LHCN-M2 (cell line): ENCODE measurements at regions not wholly inside any gene's neighbourhood (a gene's known extent, or its start where the extent isn't known, plus 50 kb on each side); places are given as distances from the start of the nearest gene placed in this dataset.
"Not testable (repeated sequence)": the region's sequence is repeated elsewhere in the genome, so short reads cannot be mapped to it uniquely, and the experiment has no call there.

Experiments used
- DNase-seq: peaks from one replicate; pipeline ENCODE4 v3.0.0-alpha.2; 2012; ENCODE audit warnings: low read depth

DNA sequence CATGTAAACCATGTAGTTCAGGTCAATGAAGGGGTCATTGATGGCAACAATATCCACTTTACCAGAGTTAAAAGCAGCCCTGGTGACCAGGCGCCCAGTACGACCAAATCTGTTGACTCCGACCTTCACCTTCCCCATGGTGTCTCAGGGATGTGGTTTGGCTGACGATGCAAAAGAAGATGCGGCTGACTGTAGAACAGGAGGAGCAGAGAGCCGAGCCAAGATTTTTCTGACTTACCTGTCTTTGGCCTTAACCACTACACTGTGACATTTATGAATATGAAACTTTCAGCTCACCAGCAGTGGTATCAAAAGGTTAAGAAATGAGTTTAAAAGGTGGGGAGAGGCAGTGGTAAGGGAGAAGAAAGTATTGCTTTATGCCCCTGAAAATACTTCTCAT, 309.8 kb downstream of the BCOR start:
- DNase-seq = no peak

GRCh38 chrX:39788521-39788920, 309.2 kb downstream of the BCOR start:
- no peak for DNase-seq

GRCh38 chrX:39791691-39792090, 306.1 kb downstream of the BCOR start:
- no peak for DNase-seq

- no peak for DNase-seq
Observed at GRCh38 chrX:39795605-39796004, 302.2 kb downstream of the BCOR start.

GRCh38 chrX:39796856-39797255, 300.9 kb downstream of the BCOR start:
- peak; percentile 43 for DNase-seq

DNA sequence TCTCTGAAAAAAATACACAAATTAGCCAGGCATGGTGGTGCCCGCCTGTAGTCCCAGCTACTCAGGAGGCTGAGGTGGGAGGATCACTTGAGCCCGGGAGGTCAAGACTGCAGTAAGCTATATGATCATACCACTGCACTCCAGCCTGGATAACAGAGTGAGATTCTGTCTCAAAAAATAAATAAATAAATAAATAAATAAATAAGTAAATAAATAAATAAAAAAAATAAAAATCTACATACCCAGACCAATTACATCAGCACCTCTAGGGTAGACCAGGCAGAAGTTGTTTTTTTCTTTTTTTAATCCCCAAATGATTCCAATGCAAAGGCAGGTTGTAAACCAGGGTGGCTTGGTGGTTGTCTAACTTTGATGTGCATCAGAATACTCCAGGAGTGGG, 299.3 kb downstream of the BCOR start:
- not testable (repeated sequence) for DNase-seq

DNA sequence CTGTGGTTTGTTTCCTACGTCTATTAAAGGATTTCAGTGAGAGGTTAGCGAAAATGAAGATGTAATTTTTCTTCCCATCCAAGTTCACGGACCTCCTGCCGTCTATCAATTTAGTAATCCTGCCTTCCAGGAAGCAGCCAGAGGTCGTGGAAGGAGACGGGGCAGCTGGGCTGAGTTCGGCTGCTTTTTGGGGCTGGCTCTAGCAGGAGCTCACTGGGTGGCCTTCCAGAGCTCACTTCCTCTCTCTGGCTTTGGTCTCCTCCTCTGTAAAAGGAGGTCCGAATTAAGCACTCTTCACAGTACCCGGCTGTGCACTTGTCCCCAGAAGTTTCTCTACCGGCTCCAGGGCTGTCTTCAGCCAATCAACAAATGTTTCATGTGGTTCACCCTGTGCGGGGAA, 295.4 kb downstream of the BCOR start:
- DNase-seq = no peak

DNA sequence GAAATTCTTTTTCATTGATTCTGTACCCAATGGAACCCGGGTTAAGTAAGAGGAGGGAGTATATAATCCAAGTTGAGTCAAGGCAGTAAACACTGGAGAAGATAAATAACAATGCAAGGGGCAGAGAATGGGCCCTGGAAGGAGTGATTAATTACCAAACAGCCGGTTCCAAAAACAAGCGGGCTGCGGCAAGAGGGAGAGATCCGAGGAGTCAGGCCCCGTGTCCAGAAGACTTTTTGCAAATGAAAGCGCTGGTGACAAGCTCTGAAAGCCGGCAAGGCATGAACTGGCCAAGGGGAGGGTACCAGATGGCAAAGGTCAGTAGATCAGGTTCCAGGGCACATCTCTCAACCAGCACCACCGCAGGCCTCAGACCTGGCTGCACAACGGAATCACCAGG, 294.9 kb downstream of the BCOR start:
- no peak for DNase-seq

GRCh38 chrX:39805022-39805421, 292.7 kb downstream of the BCOR start:
- DNase-seq = no peak

GRCh38 chrX:39805825-39806224, 291.9 kb downstream of the BCOR start:
- no peak for DNase-seq

- peak; percentile 69 for DNase-seq
Observed at GRCh38 chrX:39808471-39808917, 289.3 kb downstream of the BCOR start.

GRCh38 chrX:39809331-39809730, 288.4 kb downstream of the BCOR start:
- DNase-seq = peak; percentile 81

DNA sequence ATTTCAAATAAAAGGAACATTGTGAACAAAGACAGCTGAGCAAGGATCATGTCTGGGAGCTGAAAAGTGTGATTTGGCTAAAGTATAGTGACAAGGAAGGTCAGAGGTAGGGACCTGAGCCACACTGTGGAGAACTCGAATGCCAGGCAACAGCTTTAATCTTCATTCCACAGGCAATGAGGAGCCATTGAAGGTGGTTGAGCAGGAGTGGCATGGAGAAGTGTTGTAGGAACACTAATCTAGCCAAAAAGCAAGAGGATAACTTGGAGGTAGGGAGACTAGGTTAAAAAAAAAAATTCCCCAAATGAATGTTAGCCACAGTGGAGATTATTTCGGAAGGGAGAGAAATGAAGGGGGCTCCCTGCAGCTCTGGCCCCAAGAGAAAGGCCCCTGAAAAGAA, 286.9 kb downstream of the BCOR start:
- no peak for DNase-seq

GRCh38 chrX:39811376-39811775, 286.4 kb downstream of the BCOR start:
- no peak for DNase-seq

DNA sequence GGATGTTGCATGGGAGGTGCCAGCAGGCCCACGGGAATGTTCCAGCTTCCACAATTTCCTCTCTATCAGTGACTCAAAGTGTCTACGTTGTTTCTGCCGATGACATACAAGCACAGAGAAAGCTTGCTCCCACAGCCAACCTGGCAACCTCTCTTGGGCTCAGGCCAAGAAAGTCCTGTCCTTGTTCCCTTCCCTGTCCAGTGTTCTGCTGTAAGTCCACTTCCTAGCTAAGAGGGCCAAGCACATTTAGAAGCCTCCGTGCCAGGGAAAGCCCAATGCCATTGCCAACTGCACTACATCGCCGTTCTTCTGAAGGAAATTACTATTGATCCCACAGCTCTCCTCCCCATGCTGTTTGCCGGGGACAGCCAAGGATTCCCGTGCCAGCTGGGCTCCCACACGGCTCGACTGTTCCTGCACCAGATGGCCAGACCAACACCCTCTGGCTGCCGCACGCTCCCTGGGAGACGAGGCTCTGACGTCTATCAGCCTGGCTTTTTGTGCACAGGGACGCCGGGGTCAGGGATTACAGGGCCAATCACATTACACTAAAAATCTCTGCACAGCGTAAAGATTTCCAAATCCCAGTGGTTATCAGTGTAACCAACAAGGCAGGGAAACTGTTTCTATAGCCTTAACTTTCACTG, 284.0 kb downstream of the BCOR start:
- DNase-seq = peak; percentile 54

DNA sequence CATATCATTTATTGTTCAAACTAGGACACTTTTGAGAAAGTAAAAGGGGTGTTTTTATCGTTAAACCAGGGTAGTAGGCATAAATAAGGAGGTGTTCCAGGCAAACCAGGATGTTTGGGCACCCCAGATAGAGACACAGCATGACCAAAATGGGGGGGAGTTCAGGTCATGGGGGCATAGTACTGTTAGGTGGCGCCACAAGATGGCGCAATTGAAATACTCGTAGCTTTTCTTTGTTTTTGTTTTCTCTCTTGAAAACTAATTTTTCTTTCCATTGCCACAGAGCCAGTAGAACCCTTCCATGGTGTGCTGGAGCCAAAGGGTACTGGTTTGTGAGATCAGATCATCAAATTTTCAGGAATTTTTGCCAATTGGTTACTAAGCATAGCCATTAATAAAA, 283.4 kb downstream of the BCOR start:
- DNase-seq = peak; percentile 38

DNA sequence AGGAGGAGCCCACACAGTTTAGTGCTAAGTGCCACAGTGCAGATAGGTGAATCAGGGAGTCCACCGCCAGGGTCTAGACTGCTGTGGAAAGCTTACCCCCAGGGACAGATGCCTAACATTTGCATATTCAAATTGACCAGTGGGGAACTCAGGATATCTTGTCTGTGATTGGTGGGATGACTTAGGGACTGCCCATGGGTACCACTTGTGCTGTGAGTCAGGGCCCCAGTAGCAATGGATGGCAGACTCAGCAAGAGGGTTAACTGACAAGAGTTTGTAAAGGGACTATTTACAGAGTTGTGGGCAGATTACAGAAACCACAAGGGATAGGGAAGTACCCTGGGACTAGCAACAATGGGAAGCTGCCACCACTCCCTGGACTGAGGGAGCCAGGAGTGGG, 282.1 kb downstream of the BCOR start:
- DNase-seq = peak; percentile 49

DNA sequence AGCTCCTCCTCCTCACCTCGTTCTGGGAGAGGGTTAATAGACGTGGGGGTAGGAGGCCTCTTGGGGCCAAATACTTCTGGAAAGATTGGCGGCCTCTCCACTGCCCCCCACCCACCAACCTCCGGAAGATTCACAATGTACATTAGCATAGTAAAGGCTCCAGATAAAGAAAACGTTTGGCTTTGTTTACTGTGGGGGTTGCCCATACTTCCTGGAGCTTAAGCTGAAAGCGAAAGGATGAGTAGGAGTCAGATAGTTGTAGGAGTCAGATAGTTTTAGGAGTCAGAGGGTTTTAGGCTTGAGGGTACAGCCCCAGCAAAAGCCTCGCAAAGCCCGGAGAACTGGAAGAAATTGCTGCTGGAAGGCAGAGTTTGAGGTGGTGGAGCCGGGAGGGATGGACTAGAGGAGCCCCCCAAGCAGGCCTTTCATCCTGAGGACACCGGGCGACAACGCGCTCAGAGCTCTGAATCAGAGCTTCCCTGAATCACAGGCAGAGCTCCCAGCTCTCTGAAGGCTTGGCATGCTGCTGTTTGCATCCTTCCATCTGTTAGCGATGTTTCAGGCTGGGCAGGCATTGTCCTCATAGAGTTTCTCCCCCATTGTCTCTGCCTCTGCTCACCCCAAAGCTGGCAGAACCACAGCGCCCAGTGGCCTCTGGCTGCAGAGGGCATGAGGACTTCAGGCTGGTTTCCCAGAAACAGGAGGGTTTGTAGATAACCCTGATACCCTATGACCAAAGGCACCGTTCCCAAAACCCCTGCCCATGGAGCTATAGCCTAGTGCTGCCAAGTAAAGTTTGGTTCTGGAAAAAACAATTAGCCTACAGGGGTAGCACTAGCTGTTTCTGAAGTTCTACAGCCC, 280.7 kb downstream of the BCOR start:
- DNase-seq = no peak

- DNase-seq = no peak
Observed at GRCh38 chrX:39817754-39818470, 279.8 kb downstream of the BCOR start.

GRCh38 chrX:39818750-39819149, 279.0 kb downstream of the BCOR start:
- DNase-seq = no peak

DNA sequence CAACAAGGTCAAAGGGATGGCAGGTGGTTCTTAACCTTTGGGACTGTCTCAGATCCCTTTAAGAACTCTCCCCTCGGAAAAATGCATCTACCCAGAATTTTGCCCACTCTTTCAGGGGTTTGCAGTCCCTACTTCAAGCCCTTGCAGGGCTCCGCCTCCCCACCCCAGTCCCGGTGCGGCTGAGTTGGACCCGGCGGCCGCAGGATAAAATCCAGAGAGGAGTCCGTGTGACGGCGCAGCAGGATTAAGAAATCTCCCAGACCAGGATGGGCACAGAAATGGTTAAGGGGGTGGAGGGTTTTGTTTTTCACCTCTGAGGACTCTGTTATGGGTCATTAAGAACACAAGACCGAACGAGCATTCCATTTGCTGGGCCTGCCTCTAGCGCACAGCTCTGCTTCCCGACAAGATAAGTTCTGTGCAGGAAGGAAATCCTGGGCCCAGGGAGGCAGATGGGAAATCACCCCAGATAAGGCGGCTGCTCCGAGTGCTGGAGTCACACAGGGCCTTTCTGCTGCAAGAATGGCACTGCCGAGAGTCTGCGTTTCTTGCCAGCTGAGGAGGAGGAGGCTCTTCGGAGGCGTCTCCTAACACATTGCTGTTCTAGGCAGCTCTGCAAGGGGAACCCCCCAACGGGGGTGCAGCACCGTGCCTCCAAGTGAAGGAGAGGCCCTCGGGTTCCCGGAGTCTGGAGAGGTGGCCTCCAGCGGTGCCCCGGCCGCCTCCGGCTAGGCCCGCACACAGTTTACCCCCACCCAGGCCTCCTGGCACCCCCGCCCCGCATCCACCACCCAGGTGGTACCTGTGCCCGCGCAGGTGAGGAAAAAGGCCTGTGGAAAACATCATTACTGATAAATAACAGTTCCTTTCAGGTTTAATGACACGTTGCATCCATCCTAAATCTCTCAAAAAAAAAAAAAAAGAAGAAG, 277.6 kb downstream of the BCOR start:
- DNase-seq = no peak
